Gastroesophageal sphincter (tissue), 4 donors: ENCODE measurements at regions not wholly inside any gene's neighbourhood (a gene's known extent, or its start where the extent isn't known, plus 50 kb on each side); places are given as distances from the start of the nearest gene placed in this dataset.

Source experiments
- ATAC-seq: fragments of 150-250 bp; one replicate; pipeline ENCODE4 v1.9.1; 2016; ENCODE audit warnings: mild to moderate bottlenecking, moderate library complexity
- H3K27ac ChIP-seq, 4 donors: fragments of 200-600 bp; sonication (generic) in 3 of 4; 1 replicate in 3 of 4; 2 replicates in 1 of 4; pipeline ENCODE4 v1.5.1; 2016 to 2019
- H3K27me3 ChIP-seq: fragments of 200-600 bp; sonication (generic); one replicate; pipeline ENCODE4 v1.5.1; 2019
- H3K36me3 ChIP-seq, 2 donors: fragments of 200-600 bp; sonication (generic); one replicate each; pipeline ENCODE4 v1.5.1; 2019; ENCODE audit warnings: control low read depth in 1 of 2
- H3K4me1 ChIP-seq, 3 donors: fragments of 200-600 bp; sonication (generic); 1 replicate in 2 of 3; 2 replicates in 1 of 3; pipeline ENCODE4 v1.5.1; 2016 to 2019; ENCODE audit warnings: control low read depth in 2 of 3
- H3K4me3 ChIP-seq, 2 donors: fragments of 200-600 bp; sonication (generic); one replicate each; pipeline ENCODE4 v1.5.1; 2019; ENCODE audit warnings: mild to moderate bottlenecking in 1 of 2, moderate library complexity in 1 of 2
- H3K9me3 ChIP-seq, 3 donors: fragments of 200-600 bp; sonication (generic); one replicate each; pipeline ENCODE4 v1.5.1; 2017 to 2019; ENCODE audit warnings: control low read depth in 2 of 3
- CTCF ChIP-seq, 4 experiments: fragments of 200-600 bp in 2 of 4; fragments of 450-650 bp in 2 of 4; sonication (generic) in 1 of 4; IDR thresholded peaks; one replicate each; pipeline ENCODE4 v1.5.1; 2017 to 2019; ENCODE audit warnings: antibody characterized with exemption in 4 of 4, mild to moderate bottlenecking in 2 of 4, moderate library complexity in 2 of 4
- EP300 ChIP-seq: sonication (generic); formaldehyde crosslinking; IDR thresholded peaks from one replicate; pipeline ENCODE4 v1.6.1; 2017; ENCODE audit warnings: antibody characterized with exemption, mild to moderate bottlenecking
- POLR2A ChIP-seq, 2 donors: fragments of 450-650 bp; IDR thresholded peaks; one replicate each; pipeline ENCODE4 v1.6.1; 2017; ENCODE audit warnings: antibody characterized with exemption in 2 of 2, mild to moderate bottlenecking in 2 of 2, moderate library complexity in 1 of 2
- POLR2AphosphoS5 ChIP-seq: sonication (generic); formaldehyde crosslinking; IDR thresholded peaks from one replicate; pipeline ENCODE4 v1.6.1; 2017; ENCODE audit warnings: antibody characterized with exemption
- WGBS, 2 donors: methylation state at CpG; one replicate each; pipeline ENCODE4 v1.1.5; 2018; ENCODE audit warnings: low coverage in 1 of 2; 5-methylcytosine and 5-hydroxymethylcytosine counted together

DNA sequence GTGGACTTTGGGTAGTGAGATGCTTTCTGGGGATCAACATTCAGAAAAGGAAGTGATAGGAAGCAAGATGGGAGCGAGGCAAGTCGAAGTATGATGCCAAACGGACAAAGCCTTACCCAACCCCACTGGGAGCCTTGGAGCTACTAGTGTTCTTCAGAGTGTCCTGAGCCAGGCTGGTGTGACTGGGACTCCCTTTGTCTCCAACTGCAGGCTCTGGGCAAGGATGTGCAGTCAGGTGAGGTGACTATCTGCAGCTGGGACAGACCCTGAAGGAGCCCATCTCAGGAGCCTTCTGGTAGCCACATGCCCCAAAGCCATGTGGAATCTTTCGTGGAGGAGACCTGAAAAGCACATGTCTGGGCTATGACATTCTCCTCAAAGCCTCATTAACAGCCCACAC, 360.6 kb downstream of the MTRR start:
- no peaks in the 10 kb centered on the region for H3K27me3 ChIP-seq
- H3K36me3 ChIP-seq: no peaks in the 10 kb centered on the region
- no peaks in the 10 kb centered on the region for H3K4me1 ChIP-seq
- no peak for ATAC-seq
- 60 to 83% methylated on average over 1 of the region's 4 CpGs for WGBS, 2 donors
- no peak overlapping the region for H3K27ac ChIP-seq
- H3K9me3 ChIP-seq: no peaks in the 10 kb centered on the region
- TF ChIP-seq POLR2AphosphoS5 (no peak), CTCF (IDR thresholded peaks at IDR 0.05) (no peak), EP300 (no peak), POLR2A (IDR thresholded peaks at IDR 0.05) (no peak)
- H3K4me3 ChIP-seq: no peak overlapping the region

DNA sequence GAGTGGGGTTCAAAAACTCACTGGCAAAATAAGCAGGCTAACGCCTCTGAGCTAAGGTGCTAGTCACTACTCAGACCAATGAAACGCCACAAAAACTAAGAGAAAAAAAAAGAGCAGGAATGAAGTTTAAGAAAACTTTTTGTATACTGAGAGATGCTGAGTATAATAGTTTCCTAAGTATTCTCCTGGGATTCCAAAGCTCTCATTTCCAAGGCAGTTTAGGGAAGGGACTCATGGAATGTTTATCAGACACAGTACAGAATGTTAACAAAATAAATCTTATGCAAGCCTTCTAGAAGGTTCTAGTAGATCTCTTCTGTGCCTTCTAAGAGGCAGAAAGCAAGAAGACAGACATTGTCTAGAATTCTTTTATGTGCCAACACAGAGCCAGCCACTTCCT, 361.9 kb downstream of the MTRR start:
- Histone ChIP-seq H3K4me3 (no peak overlapping the region), H3K36me3 (no peaks in the 10 kb centered on the region), H3K4me1 (no peaks in the 10 kb centered on the region), H3K27me3 (no peaks in the 10 kb centered on the region), H3K9me3 (no peaks in the 10 kb centered on the region), H3K27ac (no peak overlapping the region)
- no peak for TF ChIP-seq POLR2A (IDR thresholded peaks at IDR 0.05)
- TF ChIP-seq POLR2AphosphoS5: no peak
- TF ChIP-seq CTCF (IDR thresholded peaks at IDR 0.05): no peak
- no peak for TF ChIP-seq EP300
- 50 to 56% methylated on average over 1 to 2 of the region's 2 CpGs for WGBS, 2 donors
- ATAC-seq: no peak

GRCh38 chr5:8233479-8233878, 364.5 kb downstream of the MTRR start:
- no peak overlapping the region for H3K27ac ChIP-seq
- no peak for ATAC-seq
- H3K9me3 ChIP-seq: no peaks in the 10 kb centered on the region
- no peak overlapping the region for H3K4me3 ChIP-seq
- no peak for TF ChIP-seq EP300
- no peak for TF ChIP-seq POLR2AphosphoS5
- no peak for TF ChIP-seq CTCF (IDR thresholded peaks at IDR 0.05)
- TF ChIP-seq POLR2A (IDR thresholded peaks at IDR 0.05): no peak
- no peaks in the 10 kb centered on the region for H3K36me3 ChIP-seq
- no peaks in the 10 kb centered on the region for H3K27me3 ChIP-seq
- no peaks in the 10 kb centered on the region for H3K4me1 ChIP-seq

GRCh38 chr5:8234179-8234770, 365.3 kb downstream of the MTRR start:
- Histone ChIP-seq H3K9me3 (no peaks in the 10 kb centered on the region), H3K27me3 (no peaks in the 10 kb centered on the region), H3K36me3 (no peaks in the 10 kb centered on the region), H3K27ac (no peak overlapping the region), H3K4me1 (no peaks in the 10 kb centered on the region), H3K4me3 (no peak overlapping the region)
- ATAC-seq: no peak
- TF ChIP-seq POLR2AphosphoS5: no peak
- TF ChIP-seq POLR2A (IDR thresholded peaks at IDR 0.05): no peak
- TF ChIP-seq CTCF (IDR thresholded peaks at IDR 0.05): no peak
- no peak for TF ChIP-seq EP300
- 44 to 77% methylated on average over 3 of the region's 3 CpGs for WGBS, 2 donors

DNA sequence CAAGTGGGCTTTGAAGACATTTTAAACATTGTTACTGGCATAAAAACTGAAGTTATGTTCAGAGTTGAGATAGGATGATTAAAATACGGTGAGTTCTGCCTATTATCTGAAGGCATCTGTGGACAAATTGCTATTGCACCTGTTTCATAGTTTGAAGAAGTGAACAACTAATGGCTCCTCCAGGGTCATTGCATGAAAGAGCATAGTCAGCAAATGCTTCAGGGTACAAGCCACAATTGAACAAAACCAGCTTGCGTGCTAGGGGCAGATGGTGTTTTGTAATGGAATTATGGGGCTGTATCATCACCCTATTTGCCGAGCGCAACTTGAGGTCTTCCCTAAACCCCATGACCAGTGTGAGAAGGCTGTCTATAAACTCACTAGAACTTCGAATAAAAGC, 369.1 kb downstream of the MTRR start:
- no peaks in the 10 kb centered on the region for H3K36me3 ChIP-seq

More for the DNA sequence above, 369.1 kb downstream of the MTRR start:
- H3K4me1 ChIP-seq: no peaks in the 10 kb centered on the region
- no peaks in the 10 kb centered on the region for H3K27me3 ChIP-seq
- H3K4me3 ChIP-seq: no peak overlapping the region
- TF ChIP-seq CTCF (IDR thresholded peaks at IDR 0.05) (no peak), POLR2A (IDR thresholded peaks at IDR 0.05) (no peak), EP300 (no peak)
- H3K27ac ChIP-seq: no peak overlapping the region
- no peaks in the 10 kb centered on the region for H3K9me3 ChIP-seq
- ATAC-seq: no peak
- WGBS, 2 donors: 84 to 100% methylated on average over 1 to 5 of the region's 5 CpGs
